Brain microvascular endothelial cell (primary cell): ENCODE measurements at regions not wholly inside any gene's neighbourhood (a gene's known extent, or its start where the extent isn't known, plus 50 kb on each side); places are given as distances from the start of the nearest gene placed in this dataset.

ENCODE experiments used
- DNase-seq: peaks from one replicate; pipeline ENCODE4 v3.0.0-alpha.2; 2020
- H3K27ac ChIP-seq: fragments of 250-450 bp; sonication (Bioruptor Pico); 2 replicates; pipeline ENCODE4 v1.5.1; 2020; ENCODE audit warnings: mild to moderate bottlenecking, moderate library complexity
- H3K27me3 ChIP-seq: fragments of 250-450 bp; sonication (Bioruptor Pico); replicated peaks from 2 replicates; pipeline ENCODE4 v1.5.1; 2020; ENCODE audit warnings: mild to moderate bottlenecking
- H3K36me3 ChIP-seq: fragments of 250-450 bp; sonication (Bioruptor Pico); replicated peaks from 2 replicates; pipeline ENCODE4 v1.5.1; 2020; ENCODE audit warnings: mild to moderate bottlenecking
- H3K4me3 ChIP-seq: 2 replicates; pipeline ENCODE4 v1.5.1; 2011; ENCODE audit warnings: low read depth, mild to moderate bottlenecking, control low read depth, low read length, moderate library complexity
- CTCF ChIP-seq: IDR thresholded peaks from 2 replicates; pipeline ENCODE4 v1.5.1; 2011; ENCODE audit warnings: low read depth, mild to moderate bottlenecking, moderate library complexity, low read length, control low read depth, inconsistent platforms; ENCODE audit errors: missing control alignments
- in situ Hi-C: cut with HindIII; loops from 2 replicates; pipeline ENCODE4 v1.10.0; 2017; ENCODE audit warnings: low sequenced_read_pairs, low pct_ligation_motif_present

- H3K36me3 ChIP-seq: no peaks in the 10 kb centered on the region
- no peak for TF ChIP-seq CTCF
- no peak for DNase-seq
- no peak overlapping the region for H3K4me3 ChIP-seq
- in situ Hi-C loops: no loop called here
- no peaks in the 10 kb centered on the region for H3K27me3 ChIP-seq
- H3K27ac ChIP-seq: no peak overlapping the region
These were observed 1001.9 kb upstream of the CHAC2 start for GRCh38 chr2:52765735-52766134.

- H3K27me3 ChIP-seq: no peaks in the 10 kb centered on the region
- in situ Hi-C loops: no loop called here
- H3K4me3 ChIP-seq: no peak overlapping the region
- H3K27ac ChIP-seq: no peak overlapping the region
- no peak for TF ChIP-seq CTCF
- no peak for DNase-seq
- no peaks in the 10 kb centered on the region for H3K36me3 ChIP-seq
These were observed 1017.8 kb upstream of the CHAC2 start for GRCh38 chr2:52749764-52750163.

GRCh38 chr2:52745144-52745543 lies 1022.5 kb upstream of the CHAC2 start:
- no peak for TF ChIP-seq CTCF
- Histone ChIP-seq H3K27ac (no peak overlapping the region), H3K27me3 (no peaks in the 10 kb centered on the region), H3K36me3 (no peaks in the 10 kb centered on the region), H3K4me3 (no peak overlapping the region)
- no peak for DNase-seq
- in situ Hi-C loops: no loop called here

- Histone ChIP-seq H3K36me3 (no peaks in the 10 kb centered on the region), H3K27ac (no peak overlapping the region), H3K4me3 (no peak overlapping the region), H3K27me3 (no peaks in the 10 kb centered on the region)
- TF ChIP-seq CTCF: no peak
- in situ Hi-C loops: no loop called here
- DNase-seq: no peak
These were observed 1034.7 kb upstream of the CHAC2 start for GRCh38 chr2:52732849-52733395.

- in situ Hi-C loops: no loop called here
- no peak for DNase-seq
- Histone ChIP-seq H3K27me3 (no peaks in the 10 kb centered on the region), H3K36me3 (no peaks in the 10 kb centered on the region), H3K4me3 (no peak overlapping the region), H3K27ac (no peak overlapping the region)
- TF ChIP-seq CTCF: no peak
These were observed 1043.0 kb upstream of the CHAC2 start for GRCh38 chr2:52724585-52724984.

GRCh38 chr2:52717836-52718235 lies 1049.8 kb upstream of the CHAC2 start:
- no peak for TF ChIP-seq CTCF
- no peak for DNase-seq
- H3K36me3 ChIP-seq: no peaks in the 10 kb centered on the region
- in situ Hi-C loops: no loop called here
- H3K4me3 ChIP-seq: no peak overlapping the region
- no peak overlapping the region for H3K27ac ChIP-seq
- H3K27me3 ChIP-seq: no peaks in the 10 kb centered on the region
